H1 (cell line): ENCODE measurements at regions not wholly inside any gene's neighbourhood (a gene's known extent, or its start where the extent isn't known, plus 50 kb on each side); places are given as distances from the start of the nearest gene placed in this dataset.

ENCODE experiments used
- CTCF ChIA-PET: fragments of 300-600 bp; sonication (Branson Sonifier 250); formaldehyde crosslinking; loops from one replicate; lab custom pipeline; 2021; ENCODE audit not compliant: partially characterized antibody; lab: Charles Lee
- POLR2A ChIA-PET: fragments of 300-600 bp; sonication (Branson Sonifier 250); formaldehyde crosslinking; loops from one replicate; lab custom pipeline; 2021; ENCODE audit warnings: inconsistent platforms; ENCODE audit not compliant: partially characterized antibody; lab: Charles Lee
- DNase-seq, 2 experiments: peaks; one replicate each; pipeline versions ENCODE4 v3.0.0 to v3.0.0-alpha.2; 2010 to 2022; ENCODE audit warnings: low spot score in 2 of 2, low read depth in 1 of 2, mixed read lengths in 1 of 2
- FAIRE-seq: peaks from 2 replicates; lab custom pipeline; 2011; peaks lifted over from hg19 to GRCh38; lab: Jason Lieb, UNC
- H2AFZ ChIP-seq: 2 replicates; pipeline ENCODE4 v1.8.1; 2012; ENCODE audit warnings: low read length, inconsistent platforms
- H2AK5ac ChIP-seq: 2 replicates; pipeline ENCODE4 v1.6.1; 2013; ENCODE audit warnings: low read depth, low read length
- H2BK120ac ChIP-seq: replicated peaks from 2 replicates; pipeline ENCODE3; 2013; ENCODE audit warnings: low read depth, low read length, inconsistent platforms
- H2BK12ac ChIP-seq: 2 replicates; pipeline ENCODE4 v1.6.1; 2013; ENCODE audit warnings: low read depth, low read length
- H2BK15ac ChIP-seq: 2 replicates; pipeline ENCODE4 v1.6.1; 2013; ENCODE audit warnings: low read length
- H2BK20ac ChIP-seq: 2 replicates; pipeline ENCODE4 v1.6.1; 2013; ENCODE audit warnings: low read length
- H2BK5ac ChIP-seq: 2 replicates; pipeline ENCODE4 v1.6.1; 2013; ENCODE audit warnings: low read depth, low read length
- H3K14ac ChIP-seq: 2 replicates; pipeline ENCODE4 v1.6.1; 2013; ENCODE audit warnings: inconsistent platforms; ENCODE audit not compliant: insufficient read length
- H3K18ac ChIP-seq: 2 replicates; pipeline ENCODE4 v1.6.1; 2013; ENCODE audit warnings: low read length; ENCODE audit errors: extremely low read depth
- H3K23ac ChIP-seq: 2 replicates; pipeline ENCODE4 v1.6.1; 2013; ENCODE audit warnings: inconsistent platforms; ENCODE audit not compliant: insufficient read length
- H3K23me2 ChIP-seq: 2 replicates; pipeline ENCODE4 v1.6.1; 2013; ENCODE audit warnings: low read depth, low read length
- H3K27ac ChIP-seq: 2 replicates; pipeline ENCODE4 v1.6.1; 2011; ENCODE audit warnings: low read depth, low read length, inconsistent platforms
- H3K27me3 ChIP-seq, 4 experiments: replicated peaks in 1 of 4; 1 replicate in 1 of 4; 2 replicates in 3 of 4; pipeline versions ENCODE4 v1.6.1 to v1.8.1; 2011 to 2013; ENCODE audit warnings: low read length in 3 of 4, mild to moderate bottlenecking in 3 of 4, inconsistent platforms in 2 of 4, mixed read lengths in 2 of 4, moderate library complexity in 1 of 4; ENCODE audit not compliant: control insufficient read depth in 3 of 4, insufficient read depth in 3 of 4; ENCODE audit errors: extremely low read depth in 1 of 4
- H3K36me3 ChIP-seq, 4 experiments: 2 replicates each; pipeline versions ENCODE4 v1.6.1 to v1.8.1; 2011 to 2013; ENCODE audit warnings: mild to moderate bottlenecking in 4 of 4, low read length in 3 of 4, moderate library complexity in 2 of 4, control low read depth in 1 of 4, inconsistent platforms in 1 of 4; ENCODE audit not compliant: insufficient read depth in 4 of 4, control insufficient read depth in 2 of 4
- H3K4ac ChIP-seq: replicated peaks from 2 replicates; pipeline ENCODE3; 2013; ENCODE audit warnings: low read length, low read depth, mixed read lengths, inconsistent platforms; ENCODE audit not compliant: insufficient read length
- H3K4me1 ChIP-seq, 4 experiments: replicated peaks in 1 of 4; 1 replicate in 1 of 4; 2 replicates in 3 of 4; pipeline versions ENCODE4 v1.6.1 to v1.8.1; 2011 to 2013; ENCODE audit warnings: low read length in 3 of 4, inconsistent platforms in 2 of 4, mixed read lengths in 1 of 4; ENCODE audit not compliant: insufficient read depth in 4 of 4, control insufficient read depth in 3 of 4
- H3K4me2 ChIP-seq, 2 experiments: 2 replicates each; pipeline versions ENCODE4 v1.6.1 to v1.8.1; 2011 to 2013; ENCODE audit warnings: low read depth in 2 of 2, low read length in 2 of 2, control low read depth in 1 of 2, inconsistent platforms in 1 of 2, mild to moderate bottlenecking in 1 of 2; ENCODE audit not compliant: insufficient read depth in 1 of 2
- H3K4me3 ChIP-seq, 4 experiments: fragments of 200-600, 300-600 bp in 1 of 4; sonication (generic), shearing (Covaris generic), sonication (Bioruptor Twin) in 1 of 4; 2 replicates each; pipeline versions ENCODE4 v1.5.1 to v1.8.1; 2011 to 2016; ENCODE audit warnings: low read length in 4 of 4, low read depth in 3 of 4, control low read depth in 2 of 4, inconsistent platforms in 2 of 4, mild to moderate bottlenecking in 2 of 4, mixed read lengths in 1 of 4, moderate library complexity in 1 of 4; ENCODE audit not compliant: insufficient read depth in 2 of 4; ENCODE audit errors: extremely low read depth in 1 of 4
- H3K56ac ChIP-seq: replicated peaks from 2 replicates; pipeline ENCODE3; 2013; ENCODE audit warnings: low read depth, mild to moderate bottlenecking, mixed read lengths, low read length, inconsistent platforms; ENCODE audit not compliant: insufficient read length
- H3K79me1 ChIP-seq: 2 replicates; pipeline ENCODE4 v1.6.1; 2013; ENCODE audit warnings: low read depth, low read length, control low read depth
- H3K79me2 ChIP-seq, 2 experiments: 2 replicates each; pipeline versions ENCODE4 v1.6.1 to v1.8.1; 2012 to 2013; ENCODE audit warnings: low read length in 2 of 2, mild to moderate bottlenecking in 2 of 2, inconsistent platforms in 1 of 2; ENCODE audit not compliant: insufficient read depth in 2 of 2, control insufficient read depth in 1 of 2
- H3K9ac ChIP-seq, 4 experiments: replicated peaks in 1 of 4; 1 replicate in 1 of 4; 2 replicates in 3 of 4; pipeline versions ENCODE4 v1.6.1 to v1.8.1; 2011 to 2013; ENCODE audit warnings: low read depth in 3 of 4, low read length in 3 of 4, control low read depth in 2 of 4, mild to moderate bottlenecking in 2 of 4, moderate library complexity in 2 of 4, inconsistent platforms in 1 of 4; ENCODE audit errors: extremely low read depth in 1 of 4
- H3K9me3 ChIP-seq, 2 experiments: 2 replicates each; pipeline versions ENCODE4 v1.6.1 to v1.8.1; 2012 to 2013; ENCODE audit warnings: mild to moderate bottlenecking in 2 of 2, moderate library complexity in 2 of 2, control low read depth in 1 of 2, inconsistent platforms in 1 of 2, low read depth in 1 of 2, low read length in 1 of 2, mixed read lengths in 1 of 2; ENCODE audit not compliant: insufficient read depth in 2 of 2
- H4K20me1 ChIP-seq, 2 experiments: replicated peaks in 1 of 2; 2 replicates each; pipeline versions ENCODE3 to v1.8.1; 2011 to 2013; ENCODE audit warnings: inconsistent platforms in 2 of 2, low read length in 2 of 2, mild to moderate bottlenecking in 1 of 2; ENCODE audit not compliant: insufficient read depth in 2 of 2, control insufficient read depth in 1 of 2
- H4K5ac ChIP-seq: 2 replicates; pipeline ENCODE4 v1.6.1; 2013; ENCODE audit warnings: low read length, low read depth, mixed read lengths, inconsistent platforms; ENCODE audit not compliant: insufficient read length
- H4K8ac ChIP-seq: 2 replicates; pipeline ENCODE4 v1.8.0; 2013; ENCODE audit warnings: mild to moderate bottlenecking, moderate library complexity, low read length, inconsistent platforms; ENCODE audit not compliant: insufficient read depth; ENCODE audit errors: extremely low read depth
- H4K91ac ChIP-seq: replicated peaks from 2 replicates; pipeline ENCODE3; 2013; ENCODE audit warnings: low read length, mixed read lengths, inconsistent platforms; ENCODE audit not compliant: insufficient read length
- BRCA1 ChIP-seq: IDR thresholded peaks from 2 replicates; pipeline ENCODE4 v1.6.1; 2012; ENCODE audit warnings: low read depth, low read length, improper control_type of control experiment
- CBX8 ChIP-seq: fragments of 300-800, 300-1000 bp; sonication (generic); IDR thresholded peaks from 2 replicates; pipeline ENCODE4 v1.7.1; 2016; ENCODE audit warnings: low read depth, low read length, borderline replicate concordance
- CHD2 ChIP-seq: IDR thresholded peaks from 2 replicates; pipeline ENCODE4 v1.6.1; 2012; ENCODE audit warnings: low read length, improper control_type of control experiment
- HDAC2 ChIP-seq, 2 experiments: fragments of 300-600 bp in 1 of 2; sonication (generic) in 1 of 2; IDR thresholded peaks; 2 replicates each; pipeline ENCODE4 v1.6.1; 2011 to 2012; ENCODE audit warnings: low read depth in 2 of 2, low read length in 2 of 2, mild to moderate bottlenecking in 2 of 2, moderate library complexity in 2 of 2, borderline replicate concordance in 1 of 2, inconsistent platforms in 1 of 2
- RAD21 ChIP-seq, 2 experiments: IDR thresholded peaks in 1 of 2; conservative IDR thresholded peaks in 1 of 2; 2 replicates each; pipeline ENCODE4 v1.6.1; 2011; ENCODE audit warnings: low read depth in 2 of 2, low read length in 2 of 2, improper control_type of control experiment in 1 of 2, inconsistent platforms in 1 of 2, mild to moderate bottlenecking in 1 of 2, moderate library complexity in 1 of 2
- RFX5 ChIP-seq: IDR thresholded peaks from 2 replicates; pipeline ENCODE4 v1.6.1; 2011; ENCODE audit warnings: low read depth, low read length, improper control_type of control experiment, borderline replicate concordance
- RNF2 ChIP-seq: fragments of 200-900, 300-1000 bp; sonication (generic); IDR thresholded peaks from 2 replicates; pipeline ENCODE4 v1.7.1; 2016; ENCODE audit warnings: borderline replicate concordance, low read depth, mild to moderate bottlenecking, antibody characterized with exemption, low read length; ENCODE audit not compliant: poor library complexity, severe bottlenecking; ENCODE audit errors: missing control alignments
- SP1 ChIP-seq: IDR thresholded peaks from 2 replicates; pipeline ENCODE4 v1.6.1; 2011; ENCODE audit warnings: low read depth, low read length
- SRF ChIP-seq: IDR thresholded peaks from 2 replicates; pipeline ENCODE4 v1.6.1; 2011; ENCODE audit warnings: mild to moderate bottlenecking, low read depth, low read length, moderate library complexity
- TAF1 ChIP-seq: IDR thresholded peaks from 2 replicates; pipeline ENCODE4 v1.6.1; 2011; ENCODE audit warnings: mild to moderate bottlenecking, low read depth, low read length
- YY1 ChIP-seq: IDR thresholded peaks from 2 replicates; pipeline ENCODE4 v1.6.1; 2011; ENCODE audit warnings: low read depth, mild to moderate bottlenecking, low read length
- WGBS, 2 experiments: shearing (Covaris generic) in 1 of 2; methylation state at CpG; one replicate each; pipeline versions ENCODE4 v1.1.6 to v1.1.7; 2013 to 2015; ENCODE audit warnings: low lambda C conversion rate in 2 of 2, mixed read lengths in 2 of 2, inconsistent platforms in 1 of 2, low coverage in 1 of 2, missing lambda C conversion rate in 1 of 2; ENCODE audit not compliant: insufficient replicate concordance in 2 of 2, insufficient coverage in 1 of 2, insufficient read length in 1 of 2; ENCODE audit errors: extremely low coverage in 1 of 2, missing lambda C conversion rate in 1 of 2; 5-methylcytosine and 5-hydroxymethylcytosine counted together

DNA sequence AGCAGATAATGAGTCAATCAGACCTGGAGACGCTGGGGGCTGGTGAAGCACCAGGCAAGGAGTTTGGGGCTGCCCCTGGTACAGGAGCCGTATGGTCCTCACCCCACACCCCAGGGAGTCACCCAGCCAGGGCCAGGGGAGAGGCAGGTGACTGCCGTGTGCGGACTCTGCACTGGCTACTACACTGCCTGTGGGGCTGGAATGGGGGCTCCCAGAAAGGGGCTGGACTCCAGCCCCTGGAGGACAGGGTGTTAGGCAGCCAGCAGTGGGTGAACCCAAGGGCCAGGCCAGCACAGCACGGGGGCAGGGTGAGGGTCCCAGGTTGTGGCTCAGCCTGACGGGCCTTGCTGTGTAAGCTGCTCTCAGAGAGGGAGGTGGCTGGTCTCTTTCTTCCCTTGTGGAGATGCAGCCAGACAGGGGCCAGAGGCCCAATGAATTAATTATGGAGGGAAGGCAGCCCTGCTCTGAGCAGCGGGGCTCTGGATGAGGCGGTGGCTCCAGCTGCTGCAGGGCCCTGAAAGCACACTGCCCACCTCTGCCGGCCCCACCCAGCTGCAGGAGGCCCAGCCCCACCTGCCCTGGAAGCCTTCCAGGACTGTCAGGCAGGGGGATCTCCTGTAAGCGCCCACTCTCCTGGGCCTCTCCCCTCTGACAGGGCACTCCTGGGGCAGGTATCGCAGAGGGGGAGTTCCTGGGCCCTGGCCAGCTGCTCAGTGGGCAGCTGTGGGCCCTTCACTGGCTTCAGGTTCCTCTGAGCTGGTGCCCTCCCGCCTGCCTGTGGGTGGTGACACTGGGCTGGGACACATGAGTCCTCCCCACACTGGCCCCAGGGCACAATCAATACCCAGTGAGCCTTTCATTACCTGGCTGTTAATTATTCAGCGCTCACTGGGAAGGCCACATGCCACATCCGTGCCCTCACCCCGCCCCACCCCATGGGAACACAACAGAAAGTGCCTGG lies 142.5 kb upstream of the C14orf180 start:
- H3K9me3 ChIP-seq: no peaks in the 10 kb centered on the region
- H3K4me3 ChIP-seq: no peak overlapping the region
- no peak overlapping the region for H2AFZ ChIP-seq
- H4K20me1 ChIP-seq: no peaks in the 10 kb centered on the region
- H3K27me3 ChIP-seq: no peaks in the 10 kb centered on the region
- no peak overlapping the region; the same call in 1 of the 2 replicates for H2BK5ac ChIP-seq
- H3K23ac ChIP-seq: no peak overlapping the region
- WGBS, 2 experiments: 83% methylated on average over 13 of the region's 15 CpGs; no CpG with 5 or more reads in 1 of the 2 experiments
- POLR2A ChIA-PET: no interaction called here
- FAIRE-seq (no peak), DNase-seq (peak in 1 of 2 experiments; percentile 43)
- H3K79me1 ChIP-seq: no peaks in the 10 kb centered on the region
- no peak overlapping the region for H3K18ac ChIP-seq
- H2BK20ac ChIP-seq: no peak overlapping the region
- 0 out of 2 replicates have a peak overlapping the region, but pooled peaks have one; percentile 27 for H2BK12ac ChIP-seq
- H3K27ac ChIP-seq: no peak overlapping the region
- H2BK120ac ChIP-seq: no peak overlapping the region
- no peak overlapping the region for H3K9ac ChIP-seq
- H3K36me3 ChIP-seq: no peaks in the 10 kb centered on the region
- CTCF ChIA-PET: interaction anchor here (1.3 to 2.2 kb wide), 6 partner anchors 10 to 127 kb away, joined by 3 to 9 read pairs (median 4); no protein-coding TSS in a partner anchor
- H3K56ac ChIP-seq: no peak overlapping the region
- no peaks in the 10 kb centered on the region for H3K79me2 ChIP-seq
- H3K14ac ChIP-seq: no peak overlapping the region
- no peak overlapping the region for H4K5ac ChIP-seq
- H2AK5ac ChIP-seq: no peak overlapping the region
- no peaks in the 10 kb centered on the region for H3K23me2 ChIP-seq
- peak overlapping the region; percentile 16; the same call in 1 of the 2 replicates for H4K8ac ChIP-seq
- no peak overlapping the region for H3K4ac ChIP-seq
- H2BK15ac ChIP-seq: no peak overlapping the region
- H3K4me1 ChIP-seq: peaks cover 0 to 10% (median 7%) of the 10 kb centered on the region in 4 experiments; a peak in 5 of 7 replicates
- peak overlapping the region; percentile 80 for H4K91ac ChIP-seq
- no peak overlapping the region for H3K4me2 ChIP-seq
- TF ChIP-seq YY1 (no peak), TAF1 (no peak), HDAC2 (IDR thresholded peaks at IDR 0.05; ENCODE audit: borderline replicate concordance in 1 of 2, low read depth in 2 of 2, low read length in 2 of 2) (no peak), RFX5 (no peak), RNF2 (no peak), RAD21 (IDR thresholded peaks at IDR 0.05 in 1 of 2, conservative IDR thresholded peaks at IDR 0.05 in 1 of 2; ENCODE audit: low read depth in 2 of 2, low read length in 2 of 2) (no peak), SP1 (no peak), BRCA1 (no peak), CBX8 (no peak), CHD2 (no peak), SRF (no peak)
